ENCODE measurements at regions not wholly inside any gene's neighbourhood (a gene's known extent, or its start where the extent isn't known, plus 50 kb on each side); places are given as distances from the start of the nearest gene placed in this dataset.

DNA sequence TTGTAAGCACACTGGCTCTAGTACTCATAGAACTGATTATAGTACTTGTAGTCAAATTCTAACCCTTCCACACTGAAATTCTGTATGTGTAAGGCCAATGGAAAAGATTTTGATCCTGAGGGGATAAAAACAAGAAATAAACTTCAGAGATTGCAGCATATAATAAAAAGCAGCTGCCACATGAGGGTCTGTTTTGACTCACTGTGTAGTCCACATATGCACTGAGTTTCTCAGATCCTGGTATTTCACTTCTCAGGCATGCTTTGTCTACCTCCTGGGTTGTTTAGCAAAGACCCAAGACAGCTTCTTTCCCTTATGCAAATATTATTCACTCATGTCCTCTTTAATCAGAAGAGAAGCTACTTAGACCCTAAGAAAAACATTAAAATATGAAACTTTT is 71.1 kb upstream of the SLC5A12 start:
- H3K4me3 ChIP-seq (ENCODE audit: low read depth in 2 of 2, low read length in 2 of 2) = no peak overlapping the region
- DNase-seq (ENCODE audit: low read depth, low spot score) = no peak
- ChIA-PET CTCF (no interaction called here), POLR2A (no interaction called here)
- H3K36me3 ChIP-seq (ENCODE audit: control insufficient read depth, insufficient read depth, low read length) = no peaks in the 10 kb centered on the region
- H3K4me1 ChIP-seq (ENCODE audit: control insufficient read depth, insufficient read depth, low read length) = no peaks in the 10 kb centered on the region
- no peak overlapping the region for H3K27ac ChIP-seq (ENCODE audit: low read length)
- BruUV-seq (replicated peaks) = no TSS peak
- intact Hi-C loops (cut with micrococcal nuclease; ENCODE audit: unreplicated experiment) (no loop called here), in situ Hi-C loops (cut with HindIII; ENCODE audit: low pct_unique_long_range_greater_than_20kb, low sequenced_read_pairs) (no loop called here)
- TF ChIP-seq TCF7L2 (IDR thresholded peaks at IDR 0.05; ENCODE audit: low read depth, low read length) = no peak
- TF ChIP-seq REST (IDR thresholded peaks at IDR 0.05; ENCODE audit: insufficient read depth in 1 of 2, low read depth in 2 of 2, low read length in 1 of 2) = no peak
- no peak for TF ChIP-seq SIN3A (IDR thresholded peaks at IDR 0.05; ENCODE audit: borderline replicate concordance, insufficient read depth, low read depth, low read length)
- no peak for TF ChIP-seq CTCF (IDR thresholded peaks at IDR 0.05)
- no peak for TF ChIP-seq POLR2AphosphoS5 (IDR thresholded peaks at IDR 0.05; ENCODE audit: low read depth, low read length)
- H3K9me3 ChIP-seq (ENCODE audit: control insufficient read depth, insufficient read depth, low read depth, low read length) = no peaks in the 10 kb centered on the region
- ATAC-seq = no peak
- no peaks in the 10 kb centered on the region for H3K27me3 ChIP-seq (ENCODE audit: control insufficient read depth, insufficient read depth, low read length)

DNA sequence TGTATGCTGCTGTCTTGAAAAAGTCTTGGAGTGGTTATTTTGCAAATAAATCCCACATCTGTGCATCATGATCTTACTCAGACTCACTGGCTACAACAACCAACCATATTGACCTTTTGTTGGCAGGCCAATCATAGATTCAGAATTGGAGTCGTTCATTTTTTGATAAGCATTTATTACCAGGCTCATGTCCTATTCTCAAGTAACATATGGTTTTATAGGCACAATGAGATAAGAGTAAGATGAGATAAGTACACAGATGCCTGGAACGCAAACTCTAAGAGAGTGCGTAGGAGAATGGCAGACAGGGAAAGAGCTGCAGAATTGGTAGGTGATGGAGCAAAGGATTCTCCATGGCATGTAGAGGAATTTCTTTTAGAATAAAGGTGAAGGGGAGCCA is 71.6 kb upstream of the SLC5A12 start:
- in situ Hi-C loops (cut with HindIII; ENCODE audit: low pct_unique_long_range_greater_than_20kb, low sequenced_read_pairs) = no loop called here

More for the DNA sequence above, 71.6 kb upstream of the SLC5A12 start:
- intact Hi-C loops (cut with micrococcal nuclease; ENCODE audit: unreplicated experiment) = no loop called here
- H3K9me3 ChIP-seq (ENCODE audit: control insufficient read depth, insufficient read depth, low read depth, low read length) = no peaks in the 10 kb centered on the region
- no peak for ATAC-seq
- H3K36me3 ChIP-seq (ENCODE audit: control insufficient read depth, insufficient read depth, low read length) = no peaks in the 10 kb centered on the region
- no peaks in the 10 kb centered on the region for H3K27me3 ChIP-seq (ENCODE audit: control insufficient read depth, insufficient read depth, low read length)
- TF ChIP-seq REST (IDR thresholded peaks at IDR 0.05; ENCODE audit: insufficient read depth in 1 of 2, low read depth in 2 of 2, low read length in 1 of 2) = no peak
- TF ChIP-seq CTCF (IDR thresholded peaks at IDR 0.05) = no peak
- TF ChIP-seq POLR2AphosphoS5 (IDR thresholded peaks at IDR 0.05; ENCODE audit: low read depth, low read length) = no peak
- TF ChIP-seq SIN3A (IDR thresholded peaks at IDR 0.05; ENCODE audit: borderline replicate concordance, insufficient read depth, low read depth, low read length) = no peak
- no peak for TF ChIP-seq TCF7L2 (IDR thresholded peaks at IDR 0.05; ENCODE audit: low read depth, low read length)
- H3K27ac ChIP-seq (ENCODE audit: low read length) = no peak overlapping the region
- no TSS peak for BruUV-seq (replicated peaks)
- no peak for DNase-seq (ENCODE audit: low read depth, low spot score)
- CTCF ChIA-PET = no interaction called here
- no peak overlapping the region for H3K4me3 ChIP-seq (ENCODE audit: low read depth in 2 of 2, low read length in 2 of 2)
- POLR2A ChIA-PET = no interaction called here
- H3K4me1 ChIP-seq (ENCODE audit: control insufficient read depth, insufficient read depth, low read length) = no peaks in the 10 kb centered on the region

Measured in Panc1 (cell line).